Iris pigment epithelial cell (primary cell): ENCODE measurements at regions not wholly inside any gene's neighbourhood (a gene's known extent, or its start where the extent isn't known, plus 50 kb on each side); places are given as distances from the start of the nearest gene placed in this dataset.
"Not testable (repeated sequence)": the region's sequence is repeated elsewhere in the genome, so short reads cannot be mapped to it uniquely, and the experiment has no call there.

Experiments used
- DNase-seq: peaks from one replicate; pipeline ENCODE4 v3.0.0-alpha.2; 2011; ENCODE audit warnings: low read depth

- no peak for DNase-seq
These were observed 102.8 kb downstream of the PJA1 start for GRCh38 chrX:69062493-69062892.

DNA sequence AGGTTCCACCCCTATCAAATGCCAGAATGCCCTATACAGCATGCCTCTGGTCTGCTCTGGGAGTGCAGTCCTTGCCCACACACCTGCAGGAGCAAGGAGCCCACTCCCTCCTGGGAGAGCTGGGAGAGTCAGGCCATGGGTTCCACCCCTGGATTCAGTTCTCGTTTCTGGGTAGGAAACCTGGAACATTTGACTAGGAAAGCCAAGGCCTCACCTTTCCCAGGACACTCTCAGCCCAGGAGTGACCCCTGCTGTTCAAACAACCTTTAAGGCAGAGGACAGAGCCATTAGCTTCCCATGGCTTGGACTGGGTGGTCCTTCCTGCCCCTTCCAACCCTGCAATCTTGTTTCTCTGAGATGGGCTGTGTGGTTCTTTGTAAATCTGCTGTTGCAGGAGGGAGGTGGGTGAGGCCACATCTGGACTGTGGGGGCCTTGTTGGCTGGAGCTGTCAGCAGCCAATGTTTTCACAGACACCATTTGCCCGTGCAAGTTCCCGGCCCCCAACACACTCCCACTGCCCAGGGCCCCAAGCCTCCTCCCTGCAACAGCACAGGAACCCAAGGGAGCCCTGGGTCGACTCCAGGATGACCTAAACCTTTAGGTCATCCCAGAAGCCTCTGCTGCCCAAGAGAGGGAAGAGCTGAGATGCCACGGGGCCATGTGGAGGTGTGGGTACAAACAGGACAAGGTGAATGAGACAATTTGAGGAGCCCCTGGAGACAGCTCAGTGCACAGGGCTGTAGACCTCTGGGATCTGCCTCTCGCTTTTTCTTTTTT, 104.4 kb downstream of the PJA1 start:
- DNase-seq = peak; percentile 26

DNA sequence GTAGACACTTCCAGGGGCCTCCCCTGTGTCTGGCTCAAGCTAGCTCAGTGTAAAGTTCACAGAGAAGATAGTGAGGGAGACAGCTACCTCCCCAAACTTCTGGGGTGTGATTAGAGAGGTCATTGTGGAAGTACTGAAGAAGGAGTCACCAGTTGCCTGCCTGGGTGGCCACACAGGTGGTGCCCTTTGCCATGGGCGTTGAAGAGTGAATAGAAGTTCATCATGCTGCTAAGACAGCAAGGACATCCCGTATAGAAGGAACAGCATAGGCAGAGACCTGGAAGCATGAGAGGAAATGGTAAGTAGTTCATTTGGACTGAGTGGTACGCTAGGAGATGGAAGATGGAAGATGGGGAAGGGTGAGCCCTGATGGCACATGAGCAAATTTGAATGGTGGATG, 110.1 kb downstream of the PJA1 start:
- DNase-seq = no peak

GRCh38 chrX:69054497-69054896, 110.8 kb downstream of the PJA1 start:
- DNase-seq = not testable (repeated sequence)

- no peak for DNase-seq
These were observed 113.4 kb downstream of the PJA1 start for GRCh38 chrX:69051901-69052300.

DNA sequence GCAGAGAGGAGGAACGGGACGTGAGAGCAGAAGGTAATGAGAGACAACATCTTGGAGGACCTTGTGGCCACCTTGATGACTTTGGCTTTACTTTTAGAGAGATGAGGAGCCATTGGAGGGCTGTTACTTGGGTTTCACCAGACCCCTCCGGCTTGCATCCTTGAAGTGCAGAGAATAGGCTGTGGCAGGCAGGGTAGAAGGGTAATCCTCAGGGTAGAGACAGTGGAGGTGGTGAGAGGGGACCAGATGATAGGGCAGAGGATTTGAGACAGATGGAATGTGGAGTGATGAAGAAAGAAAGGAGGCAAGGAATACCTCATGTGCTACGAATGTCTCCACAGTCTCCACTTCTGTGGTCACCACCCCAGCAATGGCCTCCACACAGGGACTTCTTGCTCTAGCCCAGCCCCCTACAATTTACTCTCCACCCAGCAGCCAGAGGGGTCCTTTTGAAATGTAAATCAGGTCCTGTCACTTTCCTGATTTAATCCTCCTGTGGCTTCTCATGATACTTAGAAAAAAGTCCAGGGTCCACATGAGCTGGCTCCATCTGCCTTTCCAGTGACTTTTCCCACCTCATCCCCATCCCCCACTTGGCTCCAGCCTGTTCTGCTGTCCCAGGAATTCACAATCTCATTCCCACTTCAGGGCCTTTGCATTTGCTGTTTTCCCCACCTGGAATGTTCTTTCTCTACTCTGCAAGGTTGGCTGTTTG, 115.0 kb downstream of the PJA1 start:
- DNase-seq = no peak

GRCh38 chrX:69046996-69047490, 118.2 kb downstream of the PJA1 start:
- no peak for DNase-seq

DNA sequence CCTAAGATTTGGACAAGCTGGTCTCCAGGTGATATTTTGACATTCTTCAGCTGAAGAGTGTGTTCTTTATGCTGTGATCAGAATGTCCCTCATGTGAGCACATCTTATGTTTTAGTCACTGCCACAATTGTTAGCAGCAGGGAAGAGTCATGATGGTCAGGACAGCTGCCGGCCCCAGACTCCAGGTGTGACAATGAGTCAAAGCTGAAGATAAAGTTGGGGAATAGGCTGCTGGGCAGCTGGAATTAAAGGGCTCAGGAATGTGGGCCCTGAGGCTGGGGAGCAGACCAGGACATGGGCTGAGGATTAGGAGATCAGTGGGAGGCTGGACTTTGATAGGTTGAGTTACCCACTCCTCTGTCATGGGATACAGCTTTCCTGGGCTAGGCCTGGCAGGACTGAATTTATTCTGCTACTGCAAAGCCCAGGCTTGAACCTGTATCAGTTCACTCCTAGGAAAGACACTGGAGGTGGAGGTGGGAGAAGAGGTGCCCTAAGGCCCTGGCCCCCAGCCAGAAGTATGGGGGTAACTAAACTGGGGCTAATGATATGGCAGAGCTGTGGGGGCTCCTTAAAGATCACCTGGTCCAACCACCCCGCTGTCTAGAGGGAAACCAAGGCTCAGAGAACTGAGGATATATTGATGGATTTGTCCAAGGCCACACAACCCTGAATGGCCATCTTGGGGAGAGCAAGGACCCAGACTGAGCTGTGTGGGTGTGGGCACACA, 119.5 kb downstream of the PJA1 start:
- DNase-seq = no peak

GRCh38 chrX:69038816-69039215, 126.4 kb downstream of the PJA1 start:
- DNase-seq = peak; percentile 18

DNA sequence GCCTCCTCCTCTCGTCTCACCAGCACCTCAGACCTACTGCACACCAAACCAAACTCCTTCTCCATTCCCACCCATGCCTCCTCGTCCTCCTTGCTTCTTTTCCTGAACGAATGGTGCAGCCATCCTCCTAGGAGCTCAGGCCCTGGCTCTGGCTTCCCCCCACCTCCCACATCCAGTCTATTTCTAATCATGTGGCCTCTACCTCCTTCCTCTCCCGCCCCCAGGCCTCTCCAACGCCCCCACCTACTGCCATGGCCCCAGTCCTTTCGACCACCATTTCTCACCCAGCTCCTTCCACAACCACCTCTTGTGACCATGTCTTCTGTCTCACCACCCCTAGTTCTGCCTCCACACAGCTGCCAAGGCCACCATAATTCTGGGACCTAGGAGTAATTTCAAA, 127.1 kb downstream of the PJA1 start:
- DNase-seq = no peak

- no peak for DNase-seq
These were observed 127.5 kb downstream of the PJA1 start for GRCh38 chrX:69037786-69038185.

GRCh38 chrX:69036674-69037573, 128.3 kb downstream of the PJA1 start:
- no peak for DNase-seq

DNA sequence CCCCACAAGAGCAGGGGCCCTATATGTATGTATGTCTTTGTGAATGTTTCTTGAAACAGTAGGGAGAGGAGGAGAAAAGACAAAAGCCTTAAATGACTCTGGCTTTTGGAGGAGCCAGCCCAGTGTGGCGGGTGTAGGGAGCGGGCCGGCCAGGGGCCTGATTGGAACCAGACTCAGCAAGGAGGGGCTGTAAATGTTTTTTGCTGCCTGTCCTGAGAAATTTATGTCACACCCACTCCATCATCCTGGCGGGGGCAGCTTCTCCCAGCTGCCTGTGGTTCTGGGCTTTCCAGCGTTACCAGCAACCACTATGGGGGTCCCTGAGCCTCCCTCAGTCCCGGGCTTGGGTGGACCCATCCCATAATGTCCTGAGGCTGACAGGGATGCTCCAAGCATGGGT, 130.8 kb downstream of the PJA1 start:
- no peak for DNase-seq

DNA sequence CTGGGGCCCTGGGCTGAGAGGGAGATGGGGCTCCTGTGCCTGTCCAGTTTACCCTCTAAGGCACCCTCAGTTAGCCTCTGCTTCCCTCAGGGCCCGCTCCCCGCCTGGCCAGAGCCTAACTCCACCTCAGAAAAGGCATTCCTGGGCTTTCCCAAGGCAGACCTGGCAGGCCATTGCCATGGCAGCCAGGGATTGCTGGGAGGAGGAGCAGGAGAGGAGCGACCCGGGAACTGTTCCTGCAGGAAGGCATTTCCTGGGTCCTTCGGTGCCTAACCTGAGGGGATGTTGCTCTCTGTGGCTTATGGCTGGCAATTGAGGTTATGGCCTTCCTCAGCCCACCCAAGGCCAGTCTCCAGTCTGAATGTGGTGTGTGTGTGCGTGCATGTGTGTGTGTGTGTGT, 131.3 kb downstream of the PJA1 start:
- DNase-seq = no peak

DNA sequence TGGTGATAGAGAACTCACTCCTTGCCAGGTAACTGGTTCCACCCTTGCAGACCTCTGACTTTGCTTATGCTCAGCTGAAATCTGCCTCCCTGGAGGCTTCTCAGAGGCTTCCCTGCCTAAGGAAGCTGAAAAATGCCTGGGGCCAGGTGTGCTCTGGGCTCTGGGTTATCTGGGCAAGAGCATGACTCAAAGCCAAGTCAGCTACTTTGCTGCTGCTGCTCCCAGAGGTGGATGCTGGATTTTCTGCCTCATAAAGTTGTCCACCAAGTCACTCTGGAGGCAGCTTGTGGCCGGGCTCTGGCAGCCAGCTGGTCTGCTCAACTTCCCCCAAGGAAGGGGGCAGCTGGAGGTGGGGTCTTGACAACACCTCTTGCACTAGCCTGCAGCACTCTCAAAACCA, 132.7 kb downstream of the PJA1 start:
- no peak for DNase-seq

- DNase-seq = no peak
These were observed 133.3 kb downstream of the PJA1 start for GRCh38 chrX:69031971-69032391.

GRCh38 chrX:69031181-69031580, 134.1 kb downstream of the PJA1 start:
- no peak for DNase-seq

DNA sequence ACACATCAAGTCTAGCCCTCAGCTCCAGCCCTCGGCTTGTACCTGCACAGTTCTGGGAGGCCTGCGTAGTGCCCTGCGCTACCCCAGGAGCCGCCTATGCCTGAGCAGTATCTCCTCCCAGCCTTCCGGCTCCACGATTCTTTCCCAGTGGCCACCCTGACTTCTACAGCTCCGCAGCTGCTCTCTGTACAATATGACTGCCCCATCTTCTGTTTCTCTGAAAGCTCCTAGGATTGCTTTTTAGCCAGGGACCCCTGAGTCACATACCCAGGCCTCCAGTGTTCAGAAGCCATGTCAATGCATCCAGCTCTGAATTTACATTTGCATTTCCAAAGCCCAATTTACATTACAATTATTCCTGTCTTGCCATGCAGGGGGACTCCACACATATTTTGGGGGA, 135.5 kb downstream of the PJA1 start:
- no peak for DNase-seq

DNA sequence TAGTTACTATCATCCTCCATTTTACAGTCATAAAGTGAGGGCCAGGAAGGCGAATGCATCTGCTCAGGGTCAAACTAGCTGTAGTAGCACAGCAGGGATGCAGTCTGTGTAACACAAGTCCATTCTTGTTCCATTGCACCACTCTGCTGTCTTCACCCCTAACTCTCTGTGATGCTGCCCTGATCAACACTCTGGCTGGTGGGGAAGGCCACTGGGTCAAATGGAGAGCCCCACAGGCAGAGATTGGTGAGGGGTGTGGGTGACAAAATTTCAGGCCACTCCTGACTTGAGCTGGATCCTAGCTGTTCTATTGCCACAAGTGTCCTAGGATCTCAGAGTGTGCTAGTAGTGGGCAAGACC, 136.5 kb downstream of the PJA1 start:
- DNase-seq = no peak

DNA sequence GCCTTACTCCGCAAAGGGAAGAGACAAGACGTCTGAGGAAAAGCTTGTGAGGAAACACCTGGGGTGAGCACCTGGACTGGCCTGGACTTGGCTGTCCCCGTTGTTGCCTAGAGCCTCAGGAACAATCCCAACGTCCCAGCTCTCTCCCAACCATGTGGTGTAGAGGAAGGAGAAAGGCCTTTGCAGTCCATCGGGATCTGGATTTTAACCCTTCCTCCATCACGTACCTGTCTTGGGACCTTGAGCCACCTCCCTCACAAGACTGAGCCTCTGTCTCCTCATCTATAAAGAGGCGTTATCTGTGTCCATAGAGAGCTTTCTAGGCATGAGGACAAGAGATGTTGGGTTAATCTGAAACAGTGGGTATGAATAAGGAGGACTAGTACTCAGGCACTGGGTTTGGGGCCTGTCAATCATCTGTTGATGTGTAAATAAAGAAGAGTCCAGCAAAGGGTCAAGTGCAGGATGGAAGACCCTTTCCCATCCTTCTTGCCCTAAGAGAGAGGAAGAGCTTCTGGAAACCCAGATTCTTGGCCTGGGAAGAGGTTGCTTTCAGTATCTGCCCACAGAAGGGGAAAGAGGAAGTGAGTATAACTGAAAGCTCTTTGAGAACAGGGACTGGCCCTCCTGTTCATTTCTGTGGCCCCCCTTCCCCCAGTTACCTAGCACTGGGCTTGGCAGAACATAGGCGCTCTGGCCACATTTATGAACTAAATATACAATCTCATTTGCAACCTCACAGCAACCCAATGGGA, 137.1 kb downstream of the PJA1 start:
- DNase-seq = no peak
